OCI-LY7 (cell line): ENCODE measurements at regions not wholly inside any gene's neighbourhood (a gene's known extent, or its start where the extent isn't known, plus 50 kb on each side); places are given as distances from the start of the nearest gene placed in this dataset.

Experiments used
- CTCF ChIP-seq: fragments of 200-600 bp; sonication (generic); conservative IDR thresholded peaks from 2 replicates; pipeline ENCODE4 v1.5.1; 2014; ENCODE audit warnings: mild to moderate bottlenecking, antibody characterized with exemption, low read length, moderate library complexity, mixed read lengths
- EZH2phosphoT487 ChIP-seq: fragments of 200-600 bp; sonication (generic); IDR thresholded peaks from 2 replicates; pipeline ENCODE4 v1.6.1; 2018; ENCODE audit warnings: low read depth, borderline replicate concordance, mild to moderate bottlenecking, mixed run types, antibody characterized with exemption, low read length, moderate library complexity, mixed read lengths

GRCh38 chr17:77320485-77321256, 179.9 kb downstream of the SEC14L1 start:
- TF ChIP-seq CTCF = no peak
- TF ChIP-seq EZH2phosphoT487 = no peak
